ENCODE measurements at regions not wholly inside any gene's neighbourhood (a gene's known extent, or its start where the extent isn't known, plus 50 kb on each side); places are given as distances from the start of the nearest gene placed in this dataset.

- no peak overlapping the region for H3K4me3 ChIP-seq (ENCODE audit: low read depth, low read length)
- no peaks in the 10 kb centered on the region for H3K36me3 ChIP-seq (ENCODE audit: control insufficient read depth, insufficient read depth, low read length)
- no peaks in the 10 kb centered on the region for H3K79me2 ChIP-seq
- no peaks in the 10 kb centered on the region for H3K27me3 ChIP-seq (ENCODE audit: control insufficient read depth, insufficient read depth, low read length)
- no peak overlapping the region for H3K9ac ChIP-seq
- H3K4me2 ChIP-seq (ENCODE audit: low read length): no peak overlapping the region
- H3K4me1 ChIP-seq: no peaks in the 10 kb centered on the region
- no peak overlapping the region for H3K27ac ChIP-seq
- no peak for TF ChIP-seq CTCF (IDR thresholded peaks at IDR 0.05)
- H3K9me3 ChIP-seq (ENCODE audit: control insufficient read depth, low read length): no peaks in the 10 kb centered on the region
- H2AFZ ChIP-seq: no peak overlapping the region
These were observed 795.8 kb downstream of the OTOL1 start for GRCh38 chr3:162292409-162292808.

- H2AFZ ChIP-seq: no peak overlapping the region
- H3K36me3 ChIP-seq (ENCODE audit: control insufficient read depth, insufficient read depth, low read length): no peaks in the 10 kb centered on the region
- no peak overlapping the region for H3K4me3 ChIP-seq (ENCODE audit: low read depth, low read length)
- no peak for TF ChIP-seq CTCF (IDR thresholded peaks at IDR 0.05)
- H3K4me1 ChIP-seq: no peaks in the 10 kb centered on the region
- H3K27ac ChIP-seq: no peak overlapping the region
- no peak overlapping the region for H3K4me2 ChIP-seq (ENCODE audit: low read length)
- H3K9ac ChIP-seq: no peak overlapping the region
- no peaks in the 10 kb centered on the region for H3K9me3 ChIP-seq (ENCODE audit: control insufficient read depth, low read length)
- H3K27me3 ChIP-seq (ENCODE audit: control insufficient read depth, insufficient read depth, low read length): no peaks in the 10 kb centered on the region
- H3K79me2 ChIP-seq: no peaks in the 10 kb centered on the region
These were observed 798.8 kb downstream of the OTOL1 start for GRCh38 chr3:162295323-162295983.

GRCh38 chr3:162302983-162303624, 806.5 kb downstream of the OTOL1 start:
- Histone ChIP-seq H3K4me1 (no peaks in the 10 kb centered on the region), H3K27me3 (ENCODE audit: control insufficient read depth, insufficient read depth, low read length) (no peaks in the 10 kb centered on the region), H3K9me3 (ENCODE audit: control insufficient read depth, low read length) (no peaks in the 10 kb centered on the region), H3K4me2 (ENCODE audit: low read length) (no peak overlapping the region), H3K27ac (no peak overlapping the region), H3K36me3 (ENCODE audit: control insufficient read depth, insufficient read depth, low read length) (no peaks in the 10 kb centered on the region), H3K4me3 (ENCODE audit: low read depth, low read length) (no peak overlapping the region), H2AFZ (no peak overlapping the region), H3K9ac (no peak overlapping the region), H3K79me2 (no peaks in the 10 kb centered on the region)
- TF ChIP-seq CTCF (IDR thresholded peaks at IDR 0.05): no peak

GRCh38 chr3:162317046-162317445, 820.4 kb downstream of the OTOL1 start:
- TF ChIP-seq CTCF (IDR thresholded peaks at IDR 0.05): no peak
- Histone ChIP-seq H3K27ac (no peak overlapping the region), H3K4me2 (ENCODE audit: low read length) (no peak overlapping the region), H3K27me3 (ENCODE audit: control insufficient read depth, insufficient read depth, low read length) (no peaks in the 10 kb centered on the region), H3K36me3 (ENCODE audit: control insufficient read depth, insufficient read depth, low read length) (no peaks in the 10 kb centered on the region), H3K9me3 (ENCODE audit: control insufficient read depth, low read length) (no peaks in the 10 kb centered on the region), H3K4me1 (no peaks in the 10 kb centered on the region), H3K79me2 (no peaks in the 10 kb centered on the region), H3K4me3 (ENCODE audit: low read depth, low read length) (no peak overlapping the region), H2AFZ (no peak overlapping the region), H3K9ac (no peak overlapping the region)

- H3K9me3 ChIP-seq (ENCODE audit: control insufficient read depth, low read length): no peaks in the 10 kb centered on the region
- H3K4me3 ChIP-seq (ENCODE audit: low read depth, low read length): no peak overlapping the region
- H3K4me2 ChIP-seq (ENCODE audit: low read length): no peak overlapping the region
- no peaks in the 10 kb centered on the region for H3K79me2 ChIP-seq
- TF ChIP-seq CTCF (IDR thresholded peaks at IDR 0.05): no peak
- no peaks in the 10 kb centered on the region for H3K36me3 ChIP-seq (ENCODE audit: control insufficient read depth, insufficient read depth, low read length)
- no peaks in the 10 kb centered on the region for H3K27me3 ChIP-seq (ENCODE audit: control insufficient read depth, insufficient read depth, low read length)
- no peak overlapping the region for H2AFZ ChIP-seq
- no peak overlapping the region for H3K27ac ChIP-seq
- H3K9ac ChIP-seq: no peak overlapping the region
- H3K4me1 ChIP-seq: no peaks in the 10 kb centered on the region
These were observed 832.0 kb downstream of the OTOL1 start for GRCh38 chr3:162328649-162329048.

Measured in parathyroid adenoma (tissue), 2 donors.